NT2/D1 (cell line): ENCODE measurements at regions not wholly inside any gene's neighbourhood (a gene's known extent, or its start where the extent isn't known, plus 50 kb on each side); places are given as distances from the start of the nearest gene placed in this dataset.
A peak's percentile ranks its signal among the peaks of the same experiment; 100 is the strongest.

Experiments
- DNase-seq: peaks from one replicate; pipeline ENCODE4 v3.0.0-alpha.2; 2011; ENCODE audit warnings: low read depth, low spot score
- H3K27me3 ChIP-seq: 2 replicates; pipeline ENCODE4 v1.6.0; 2011; ENCODE audit warnings: mild to moderate bottlenecking; ENCODE audit not compliant: insufficient read length, insufficient read depth
- H3K36me3 ChIP-seq: 2 replicates; pipeline ENCODE4 v1.6.1; 2011; ENCODE audit warnings: mild to moderate bottlenecking, low read length, mixed read lengths; ENCODE audit not compliant: insufficient read depth, insufficient read length
- H3K4me1 ChIP-seq: 2 replicates; pipeline ENCODE4 v1.5.1; 2011; ENCODE audit not compliant: insufficient read depth, insufficient read length
- H3K4me3 ChIP-seq: 2 replicates; pipeline ENCODE4 v1.5.1; 2011; ENCODE audit warnings: low read depth; ENCODE audit not compliant: insufficient read length
- H3K9ac ChIP-seq: 2 replicates; pipeline ENCODE4 v1.6.0; 2011; ENCODE audit warnings: low read depth; ENCODE audit not compliant: insufficient read length
- H3K9me3 ChIP-seq: 2 replicates; pipeline ENCODE4 v1.5.1; 2011; ENCODE audit warnings: mild to moderate bottlenecking, low read length; ENCODE audit not compliant: insufficient read depth
- SUZ12 ChIP-seq: IDR thresholded peaks from 2 replicates; pipeline ENCODE4 v1.6.1; 2011; ENCODE audit not compliant: insufficient read length, insufficient read depth; ENCODE audit errors: extremely low read depth
- YY1 ChIP-seq: IDR thresholded peaks from 2 replicates; pipeline ENCODE4 v1.6.1; 2011; ENCODE audit not compliant: insufficient read length, insufficient read depth
- ZNF274 ChIP-seq: IDR thresholded peaks from 2 replicates; pipeline ENCODE4 v1.6.1; 2011; ENCODE audit warnings: mild to moderate bottlenecking, low read depth, low read length

DNA sequence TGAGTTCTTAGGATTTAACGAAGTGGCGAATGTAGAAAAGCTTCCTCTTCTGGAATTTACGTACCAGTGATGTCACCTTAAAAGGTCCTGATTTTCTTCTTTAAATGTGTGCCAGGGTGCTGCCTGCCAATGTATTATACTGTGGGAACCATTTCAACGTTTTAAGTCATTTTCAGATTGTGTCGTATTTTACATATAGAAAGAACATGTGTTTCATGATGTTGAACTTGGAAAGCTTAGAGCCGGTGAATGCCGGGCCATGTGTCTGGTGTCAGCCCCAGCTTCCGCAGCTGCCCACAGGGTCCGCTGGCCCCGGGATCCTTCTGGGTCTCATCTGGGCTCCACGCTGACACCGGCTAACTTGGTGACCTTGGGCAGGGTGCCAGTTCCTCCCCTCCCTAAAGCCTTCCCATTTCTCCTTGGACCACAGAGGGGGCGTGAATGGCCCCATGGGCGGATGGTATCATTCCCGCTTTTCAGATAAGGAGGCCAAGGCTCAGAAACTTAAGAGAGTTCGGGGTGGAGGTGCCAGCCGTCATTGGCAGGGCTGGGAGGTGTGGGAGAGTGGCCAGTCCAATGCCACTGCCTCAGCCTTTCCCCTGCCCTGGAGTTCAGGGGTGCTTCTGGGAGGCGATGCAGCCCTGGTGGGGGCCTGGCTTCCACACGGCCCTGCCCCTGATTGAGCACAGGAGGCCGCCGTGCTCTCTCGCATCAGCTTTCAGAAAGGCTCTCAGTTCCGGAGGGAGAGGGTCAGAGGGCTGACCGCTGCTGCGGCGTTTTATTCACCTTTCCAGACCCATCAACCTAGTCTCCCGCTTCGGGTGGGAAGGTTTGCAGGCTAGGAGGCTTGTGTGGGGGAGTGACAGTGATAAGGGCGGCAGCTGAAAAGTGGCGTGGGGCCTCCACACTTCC lies 68.8 kb upstream of the CIBAR2 start:
- peaks cover 65% of the 10 kb centered on the region for H3K36me3 ChIP-seq
- H3K4me3 ChIP-seq = no peak overlapping the region
- H3K4me1 ChIP-seq = peaks cover 9% of the 10 kb centered on the region
- peaks cover 21% of the 10 kb centered on the region for H3K9me3 ChIP-seq
- TF ChIP-seq YY1 (no peak), SUZ12 (no peak), ZNF274 (no peak)
- no peak for DNase-seq
- peak overlapping the region; percentile 34 for H3K9ac ChIP-seq
- no peaks in the 10 kb centered on the region for H3K27me3 ChIP-seq

DNA sequence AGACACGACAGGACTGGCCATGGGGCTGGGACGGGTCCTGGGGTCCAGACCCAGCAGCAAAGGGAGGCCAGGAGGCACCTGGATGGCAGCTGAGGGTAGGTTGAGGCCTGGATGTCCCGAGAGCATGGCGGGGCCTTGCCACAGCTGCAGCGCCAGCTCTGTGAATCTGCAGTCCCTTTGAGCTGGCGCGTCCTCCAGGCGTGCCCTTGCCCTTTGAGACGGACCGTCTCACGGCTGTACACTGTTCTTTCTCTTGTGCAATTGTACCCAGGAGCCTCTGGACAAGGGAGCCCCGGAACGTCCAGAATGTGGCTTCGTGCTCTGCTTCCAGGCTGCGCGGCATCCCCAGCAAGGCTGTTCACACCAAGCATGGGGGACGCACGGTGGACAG lies 69.5 kb upstream of the CIBAR2 start:
- no peaks in the 10 kb centered on the region for H3K27me3 ChIP-seq
- H3K4me3 ChIP-seq = no peak overlapping the region
- TF ChIP-seq ZNF274 = no peak
- TF ChIP-seq YY1 = no peak
- TF ChIP-seq SUZ12 = no peak
- no peak for DNase-seq
- peaks cover 21% of the 10 kb centered on the region for H3K9me3 ChIP-seq
- peak overlapping the region; percentile 34 for H3K9ac ChIP-seq
- H3K36me3 ChIP-seq = peaks cover 59% of the 10 kb centered on the region
- H3K4me1 ChIP-seq = peaks cover 4% of the 10 kb centered on the region

DNA sequence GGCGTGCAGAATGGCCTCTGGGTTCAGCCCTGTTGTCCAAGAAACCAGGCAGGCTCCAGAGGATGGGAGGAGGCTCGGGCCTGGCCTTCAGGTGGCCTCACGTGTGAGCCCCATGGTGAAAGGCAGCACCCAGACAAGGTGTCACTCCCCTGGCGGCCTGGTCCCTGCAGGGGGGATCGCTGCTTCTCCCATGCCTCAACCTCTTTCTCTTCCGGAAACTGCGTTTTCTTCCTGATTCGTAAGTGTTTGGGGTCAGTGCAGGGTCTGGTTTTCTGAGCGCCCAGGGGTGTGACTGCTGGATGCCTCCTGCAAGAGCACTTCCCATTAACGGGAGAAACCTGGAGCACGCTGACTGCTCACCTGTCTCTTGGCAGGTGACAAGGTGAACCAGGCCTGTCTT lies 70.0 kb upstream of the CIBAR2 start:
- H3K9ac ChIP-seq = no peak overlapping the region
- peaks cover 53% of the 10 kb centered on the region for H3K36me3 ChIP-seq
- no peak for DNase-seq
- H3K9me3 ChIP-seq = peaks cover 21% of the 10 kb centered on the region
- H3K4me3 ChIP-seq = no peak overlapping the region
- no peak for TF ChIP-seq SUZ12
- no peak for TF ChIP-seq YY1
- TF ChIP-seq ZNF274 = no peak
- no peaks in the 10 kb centered on the region for H3K27me3 ChIP-seq
- H3K4me1 ChIP-seq = peaks cover 4% of the 10 kb centered on the region

- no peak overlapping the region for H3K4me3 ChIP-seq
- TF ChIP-seq SUZ12 = no peak
- no peak for TF ChIP-seq YY1
- TF ChIP-seq ZNF274 = no peak
- H3K36me3 ChIP-seq = peaks cover 51% of the 10 kb centered on the region
- H3K4me1 ChIP-seq = peaks cover 4% of the 10 kb centered on the region
- peaks cover 21% of the 10 kb centered on the region for H3K9me3 ChIP-seq
- H3K9ac ChIP-seq = no peak overlapping the region
- DNase-seq = no peak
- H3K27me3 ChIP-seq = no peaks in the 10 kb centered on the region
These were observed 70.5 kb upstream of the CIBAR2 start for GRCh38 chr16:85182774-85183173.

GRCh38 chr16:85183564-85183963 lies 71.3 kb upstream of the CIBAR2 start:
- H3K9me3 ChIP-seq = peaks cover 21% of the 10 kb centered on the region

GRCh38 chr16:85184404-85184803 lies 72.1 kb upstream of the CIBAR2 start:
- H3K36me3 ChIP-seq = peaks cover 43% of the 10 kb centered on the region
- TF ChIP-seq SUZ12 = no peak
- no peak for TF ChIP-seq YY1
- TF ChIP-seq ZNF274 = no peak
- no peak for DNase-seq
- no peak overlapping the region for H3K9ac ChIP-seq
- H3K4me1 ChIP-seq = peaks cover 4% of the 10 kb centered on the region
- H3K27me3 ChIP-seq = no peaks in the 10 kb centered on the region
- H3K9me3 ChIP-seq = peaks cover 21% of the 10 kb centered on the region
- no peak overlapping the region for H3K4me3 ChIP-seq

More at GRCh38 chr16:85183564-85183963, 71.3 kb upstream of the CIBAR2 start:
- H3K27me3 ChIP-seq = no peaks in the 10 kb centered on the region
- peaks cover 4% of the 10 kb centered on the region for H3K4me1 ChIP-seq
- H3K4me3 ChIP-seq = no peak overlapping the region
- peaks cover 49% of the 10 kb centered on the region for H3K36me3 ChIP-seq
- H3K9ac ChIP-seq = no peak overlapping the region
- TF ChIP-seq YY1 (no peak), SUZ12 (no peak), ZNF274 (no peak)
- no peak for DNase-seq

GRCh38 chr16:85185303-85186100 lies 73.2 kb upstream of the CIBAR2 start:
- H3K9ac ChIP-seq = no peak overlapping the region
- H3K4me3 ChIP-seq = no peak overlapping the region
- H3K4me1 ChIP-seq = peaks cover 4% of the 10 kb centered on the region
- no peak for DNase-seq
- H3K36me3 ChIP-seq = peaks cover 39% of the 10 kb centered on the region
- TF ChIP-seq ZNF274 (no peak), YY1 (no peak), SUZ12 (no peak)
- H3K27me3 ChIP-seq = no peaks in the 10 kb centered on the region
- H3K9me3 ChIP-seq = peaks cover 21% of the 10 kb centered on the region
